SHP77 treated with DMSO at 0.1 percent for 48 hours (cell line): ENCODE measurements at regions not wholly inside any gene's neighbourhood (a gene's known extent, or its start where the extent isn't known, plus 50 kb on each side); places are given as distances from the start of the nearest gene placed in this dataset.

Source experiments
- DNase-seq: peaks from one replicate; lab custom pipeline; 2025; lab: John Stamatoyannopoulos, UW

DNA sequence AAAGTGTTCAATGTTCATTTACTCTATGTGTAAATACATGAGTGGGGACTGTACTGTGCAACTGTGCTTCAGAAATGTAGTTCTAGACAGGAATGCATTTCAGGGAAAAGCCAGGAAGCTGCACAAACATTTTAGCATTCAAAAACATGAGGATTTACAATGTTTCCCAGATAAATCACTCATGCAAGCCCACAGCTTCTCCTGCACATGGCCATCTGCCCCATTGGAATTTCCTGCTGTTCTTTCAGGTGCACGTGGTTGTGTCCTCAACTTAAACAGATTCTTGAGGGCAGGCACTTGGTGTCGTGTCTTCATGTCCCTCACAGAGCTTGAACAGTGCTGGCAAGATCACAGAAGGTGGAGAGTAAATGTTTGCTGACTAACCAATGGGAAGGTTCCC lies 101.5 kb downstream of the UNC5CL start:
- DNase-seq, result no peak

DNA sequence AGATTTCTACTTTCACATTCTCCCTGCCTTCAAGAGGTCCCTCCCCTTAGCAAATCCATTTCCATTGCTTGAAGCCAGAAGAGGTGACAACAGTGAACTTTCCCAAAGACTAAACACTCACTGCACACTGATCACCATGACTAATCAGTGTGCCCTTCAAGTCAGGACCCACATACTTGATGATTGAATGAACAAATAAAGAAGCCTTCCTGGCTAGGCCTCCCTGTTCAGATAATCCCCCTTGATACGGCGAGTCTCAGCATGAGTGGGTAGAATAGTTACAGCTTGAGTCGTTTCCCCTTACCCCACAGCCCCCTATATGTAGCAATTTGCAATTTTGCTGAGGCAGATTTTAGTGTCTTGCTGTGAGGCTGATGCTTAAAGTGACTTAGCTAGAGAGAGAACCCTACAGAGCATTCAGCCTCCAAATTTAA lies 102.2 kb downstream of the UNC5CL start:
- DNase-seq, result no peak

DNA sequence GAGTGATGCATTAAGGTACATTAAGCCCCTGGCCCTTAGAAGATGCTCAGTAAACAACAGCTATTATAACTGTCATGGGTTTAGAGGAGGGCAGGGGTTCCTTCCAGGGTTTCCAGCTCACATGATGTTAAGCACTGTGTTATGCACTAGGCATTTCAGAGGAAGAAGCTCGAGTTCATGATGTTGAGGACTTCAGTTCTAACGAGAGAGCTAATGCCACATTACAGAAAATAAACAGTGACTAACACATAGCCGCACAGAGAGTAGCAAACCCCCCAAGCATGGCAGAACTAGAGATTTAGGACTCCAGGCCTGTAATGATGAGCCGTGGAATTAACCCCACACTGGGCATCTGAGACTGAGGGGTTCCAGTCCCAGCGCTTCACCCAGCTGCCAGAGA lies 105.2 kb downstream of the UNC5CL start:
- no peak for DNase-seq

DNA sequence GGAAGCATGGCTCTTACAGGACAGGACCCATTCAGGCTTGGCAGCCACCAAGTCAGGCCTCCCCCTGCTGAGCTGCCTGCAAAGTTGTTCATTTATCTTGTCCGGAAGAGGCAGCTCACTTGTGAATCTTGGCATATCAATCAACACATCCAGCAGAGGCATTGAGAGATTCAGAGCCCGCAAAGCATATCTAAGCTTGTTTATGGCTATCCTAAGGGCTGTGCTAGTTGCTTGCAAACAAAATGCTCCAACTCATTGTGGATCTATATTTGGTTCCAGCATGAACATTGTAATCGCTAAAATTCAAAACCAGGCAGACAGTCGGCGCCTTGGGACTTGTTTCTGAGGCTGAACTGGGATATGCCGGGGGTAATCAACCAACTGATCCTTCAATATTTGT lies 106.1 kb downstream of the UNC5CL start:
- DNase-seq, result no peak

DNA sequence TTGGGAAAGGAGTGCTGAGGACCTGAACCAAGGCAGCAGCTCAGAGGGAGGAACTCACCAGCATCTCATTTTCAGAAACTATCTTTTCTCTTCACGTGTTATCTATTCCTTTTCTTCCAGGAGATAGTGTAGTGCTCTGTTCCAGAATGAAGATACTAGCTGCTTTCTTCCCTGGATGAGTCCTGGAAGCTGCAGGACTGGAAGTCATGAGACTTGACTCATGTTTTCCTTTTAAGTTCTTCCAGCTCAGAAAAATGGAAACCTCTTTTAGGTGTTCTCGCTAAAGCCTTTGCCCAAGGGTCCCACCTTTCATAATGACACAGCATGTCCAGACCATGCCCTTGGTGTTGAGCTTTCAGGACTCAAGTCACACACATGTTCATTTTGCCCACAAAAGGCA lies 106.7 kb downstream of the UNC5CL start:
- DNase-seq, result no peak

DNA sequence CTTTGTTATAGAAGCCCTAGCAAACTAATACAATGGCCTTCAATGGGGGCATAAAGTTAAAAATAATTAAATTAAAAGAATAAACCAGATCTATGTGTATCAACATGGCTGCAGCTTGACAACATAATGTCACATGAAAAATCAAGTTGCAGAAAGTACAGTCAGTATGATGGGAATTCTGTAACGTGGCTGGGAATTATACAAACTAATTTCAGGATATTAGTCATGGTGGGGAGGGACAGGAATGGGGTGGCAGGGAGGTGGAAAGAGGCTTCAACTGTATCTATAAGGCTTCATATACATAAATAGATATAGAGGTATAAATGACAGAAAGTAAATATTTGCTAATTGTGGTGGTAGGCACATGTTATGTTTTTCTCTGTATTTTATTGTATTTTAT lies 107.1 kb downstream of the UNC5CL start:
- no peak for DNase-seq

DNA sequence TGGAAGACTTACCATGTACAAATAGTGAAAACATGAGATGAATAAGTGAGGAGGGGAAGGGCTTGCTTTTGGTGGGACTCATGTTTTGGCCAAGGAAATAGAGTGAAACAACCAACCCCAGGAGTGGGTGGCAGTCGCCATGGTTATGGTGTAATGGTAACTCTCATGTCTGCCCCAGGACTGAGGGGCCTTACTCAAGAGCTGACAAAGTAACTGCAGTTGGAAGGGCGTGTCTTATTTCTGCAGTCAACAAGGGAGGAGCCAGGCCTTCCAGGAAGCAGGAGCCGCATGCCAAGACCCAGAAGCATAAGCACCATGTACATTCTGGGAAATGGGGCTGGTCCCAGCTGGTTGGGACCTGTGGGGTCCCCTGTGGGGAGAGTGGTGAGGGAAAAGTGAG lies 108.5 kb downstream of the UNC5CL start:
- no peak for DNase-seq

DNA sequence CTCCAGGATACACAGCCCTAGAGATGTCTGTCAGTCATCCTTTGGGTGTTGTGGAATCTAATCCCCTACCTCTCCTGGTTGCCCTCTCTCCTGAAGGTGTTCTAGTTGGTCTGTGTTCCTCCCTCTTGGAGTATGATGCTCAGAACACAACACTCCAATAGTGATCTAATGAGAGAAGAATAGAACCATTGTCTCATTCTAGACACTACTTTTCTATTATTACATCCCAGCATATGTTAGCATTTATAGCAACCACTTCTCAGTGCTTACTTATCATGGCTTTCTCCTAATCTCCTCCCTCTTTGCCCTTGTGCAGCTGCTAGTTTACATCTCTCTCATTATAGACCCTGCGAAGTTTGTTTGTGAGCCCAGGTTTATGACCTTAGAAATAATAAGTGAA lies 109.0 kb downstream of the UNC5CL start:
- DNase-seq, result no peak

DNA sequence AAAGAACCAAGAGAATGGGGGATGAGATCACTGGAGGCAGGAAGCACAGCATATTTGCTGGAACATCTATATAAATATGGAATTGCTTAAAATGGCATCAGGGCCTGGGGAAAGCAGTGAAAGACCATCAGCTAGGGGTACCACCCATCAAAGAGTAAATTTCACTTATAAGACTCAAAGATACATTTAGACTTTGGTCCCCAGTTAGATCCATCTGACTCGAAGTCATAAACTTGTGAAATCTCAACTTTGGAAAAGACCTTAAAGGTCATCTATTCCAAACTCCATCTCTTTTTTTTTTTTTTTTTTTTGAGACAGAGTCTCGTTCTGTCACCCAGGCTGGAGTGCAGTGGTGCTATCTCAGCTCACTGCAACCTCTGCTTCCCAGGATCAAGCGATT lies 109.8 kb downstream of the UNC5CL start:
- no peak for DNase-seq

DNA sequence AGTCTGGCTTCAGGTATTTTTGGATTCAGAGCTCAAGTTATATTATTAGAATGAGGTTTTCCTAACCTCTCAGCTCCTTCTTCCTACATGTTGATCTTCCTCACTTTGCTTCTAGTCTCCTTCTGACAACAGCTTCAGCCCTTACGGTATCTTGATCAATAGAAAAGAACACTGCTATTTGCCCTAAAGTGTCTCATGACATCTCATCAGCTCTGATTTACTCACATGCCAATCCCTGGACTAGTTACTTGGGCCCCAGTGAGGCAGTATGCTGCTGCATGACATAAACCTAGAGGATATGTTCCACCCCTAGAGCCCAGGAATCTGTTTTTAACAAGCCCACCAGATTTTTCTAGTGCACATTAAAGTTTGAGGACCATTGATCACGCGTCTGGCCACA lies 110.3 kb downstream of the UNC5CL start:
- DNase-seq, result no peak

DNA sequence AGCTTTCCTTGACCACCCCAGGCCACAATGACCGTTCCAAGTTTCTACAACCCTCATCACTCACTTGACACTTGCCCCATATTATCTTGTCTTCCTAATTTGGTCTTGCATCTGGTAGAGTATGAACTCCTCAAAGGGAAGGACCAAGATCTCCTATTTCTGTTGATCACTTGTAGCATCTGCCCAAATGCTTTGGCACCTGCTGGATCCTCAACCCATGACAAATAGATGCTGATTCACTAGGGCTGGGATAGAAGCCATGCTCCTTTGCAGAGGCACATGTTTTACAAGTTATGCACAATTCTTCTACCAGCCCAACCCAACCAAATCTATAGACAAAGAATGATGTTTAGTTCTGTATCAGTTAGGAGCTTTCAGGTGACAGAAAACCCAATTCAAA lies 110.7 kb downstream of the UNC5CL start:
- no peak for DNase-seq

DNA sequence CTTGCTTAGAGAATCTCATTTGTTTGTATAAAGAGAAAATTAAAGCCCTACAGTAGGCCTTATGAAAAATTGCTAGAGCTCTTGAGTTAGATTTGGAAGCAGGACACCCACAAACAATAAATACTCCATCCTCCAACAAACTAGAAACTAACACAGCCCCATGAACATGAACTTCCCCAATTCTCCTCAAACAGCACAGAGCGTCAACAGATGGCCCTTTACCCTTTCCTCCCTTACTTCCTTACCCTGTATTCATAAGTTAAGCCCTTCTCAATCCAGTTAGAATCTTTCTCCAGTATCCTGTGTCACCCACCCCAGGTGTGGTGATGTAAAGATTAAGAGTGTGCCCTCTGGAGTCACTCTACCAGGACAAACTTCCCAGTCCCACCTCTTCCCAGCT lies 113.7 kb downstream of the UNC5CL start:
- no peak for DNase-seq

DNA sequence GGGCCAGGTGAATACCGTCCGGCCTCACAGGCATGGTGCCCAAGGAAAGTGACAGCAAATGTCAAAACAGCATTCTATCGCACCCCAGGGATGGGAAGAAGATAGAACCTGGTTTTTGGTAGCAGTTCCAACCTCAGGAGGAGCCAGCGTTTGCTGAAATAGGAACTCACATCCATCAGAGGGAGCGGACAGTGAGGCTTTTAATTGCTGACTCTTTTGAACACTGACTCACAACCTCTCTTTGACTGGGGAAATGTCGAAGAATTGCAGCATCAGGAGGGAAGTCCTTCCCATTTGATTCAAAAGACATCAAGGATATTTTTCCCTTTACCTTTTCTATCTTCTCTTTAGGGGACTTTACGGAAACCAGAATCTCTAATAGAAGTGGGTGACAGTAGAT lies 114.2 kb downstream of the UNC5CL start:
- DNase-seq, result no peak

DNA sequence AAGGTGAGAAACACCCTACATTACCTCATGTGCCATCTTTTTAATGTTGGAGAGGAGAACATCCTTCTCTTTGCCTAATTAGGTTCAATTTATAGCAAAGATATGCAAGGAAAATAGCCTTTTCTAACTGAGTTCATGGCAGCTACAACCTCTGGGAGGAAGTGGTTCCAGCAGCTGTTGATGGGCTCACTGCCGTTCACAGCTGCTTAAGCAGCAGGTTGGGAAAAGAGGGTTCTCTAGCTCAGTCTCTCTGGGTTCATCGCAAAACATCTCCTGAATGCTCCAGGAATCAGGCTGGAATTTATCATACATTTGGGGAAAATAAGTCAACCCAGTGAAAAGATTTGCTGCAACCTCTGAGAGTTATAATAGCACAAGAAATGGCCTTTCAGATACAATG lies 115.1 kb downstream of the UNC5CL start:
- no peak for DNase-seq

DNA sequence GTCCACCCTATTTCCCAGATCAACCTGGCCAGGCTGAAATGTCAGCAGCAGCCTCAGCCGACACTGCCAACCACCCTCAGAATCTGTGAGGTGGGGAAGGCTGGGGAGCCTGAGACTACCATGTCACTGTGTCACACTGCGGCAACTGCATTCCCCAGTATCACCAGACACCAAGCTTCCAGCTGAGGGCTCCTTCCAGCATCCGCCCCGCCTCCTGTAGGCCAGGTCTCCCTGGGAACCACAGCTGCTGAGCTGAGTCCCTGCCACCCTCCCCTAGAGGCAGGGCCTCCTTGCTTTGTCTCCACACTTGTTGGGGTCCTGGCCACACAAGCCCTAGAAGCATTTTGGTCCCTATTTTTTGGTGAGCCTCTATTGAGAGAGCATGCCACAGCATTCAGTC lies 115.7 kb downstream of the UNC5CL start:
- no peak for DNase-seq

DNA sequence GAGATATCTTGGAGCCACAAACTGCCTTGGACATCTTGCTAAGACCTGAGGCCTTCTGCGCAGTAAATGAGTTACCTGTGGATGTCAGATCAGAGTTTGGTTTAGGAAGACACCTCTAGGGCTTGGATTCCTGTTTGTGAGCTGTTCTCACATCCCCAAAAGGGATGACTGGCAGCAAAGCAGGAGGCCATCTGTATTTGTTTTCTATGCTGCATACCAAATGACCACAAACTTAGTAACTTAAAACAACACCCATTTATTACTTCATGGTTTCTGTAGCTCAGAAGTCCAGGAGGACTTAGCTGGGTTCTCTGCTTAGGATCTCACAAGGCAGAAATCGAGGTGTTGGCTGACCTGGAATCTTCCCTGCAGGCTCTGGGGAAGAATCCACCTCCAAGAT lies 116.7 kb downstream of the UNC5CL start:
- no peak for DNase-seq

DNA sequence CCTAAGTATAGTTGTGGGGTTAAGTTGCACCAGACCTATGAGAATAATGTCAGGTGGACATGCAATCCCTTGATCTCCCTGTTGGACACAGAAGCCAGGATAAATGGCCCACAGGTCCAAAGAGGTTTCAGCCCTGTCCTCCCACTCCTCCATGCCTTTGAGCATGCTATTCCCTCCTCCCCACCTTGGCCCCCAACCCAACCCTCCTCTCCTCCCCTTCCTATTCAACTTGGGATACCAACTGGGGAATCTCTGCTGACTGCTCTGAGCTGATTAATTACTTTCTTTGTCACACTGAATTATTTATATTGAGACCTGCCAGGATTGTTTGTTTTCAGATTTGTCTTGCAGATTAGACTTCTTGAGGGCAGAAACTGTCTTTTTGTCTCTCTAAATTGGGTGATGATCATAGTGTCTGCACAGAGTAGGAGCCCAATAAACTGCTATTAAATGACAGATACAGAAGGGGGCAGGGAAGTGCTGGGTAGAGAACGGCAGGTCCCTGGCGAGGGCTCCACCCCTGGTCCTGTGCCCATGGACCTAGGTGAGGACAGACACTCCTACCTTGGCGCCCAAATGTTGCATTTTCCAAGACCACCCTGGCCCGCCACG lies 120.9 kb downstream of the UNC5CL start:
- DNase-seq, result no peak

DNA sequence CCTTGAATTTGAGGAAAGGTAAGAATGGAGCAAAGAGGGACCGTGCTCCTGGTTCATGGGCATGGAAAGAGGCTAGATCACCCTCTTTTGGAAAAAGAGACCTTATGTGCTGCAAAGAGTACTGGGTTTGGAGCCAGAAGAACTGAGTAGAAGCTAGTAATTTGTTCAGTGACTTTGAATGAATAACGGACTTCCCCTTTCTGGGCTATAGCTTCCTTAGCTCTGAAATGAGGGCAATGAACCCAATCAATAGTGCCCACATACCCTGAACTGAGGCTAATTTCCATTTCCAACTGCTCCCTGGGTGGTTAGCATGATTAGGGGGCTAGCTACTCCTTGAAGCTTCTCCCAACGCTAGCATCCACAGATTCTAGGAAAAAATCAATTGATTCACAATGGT lies 121.4 kb downstream of the UNC5CL start:
- DNase-seq, result no peak

DNA sequence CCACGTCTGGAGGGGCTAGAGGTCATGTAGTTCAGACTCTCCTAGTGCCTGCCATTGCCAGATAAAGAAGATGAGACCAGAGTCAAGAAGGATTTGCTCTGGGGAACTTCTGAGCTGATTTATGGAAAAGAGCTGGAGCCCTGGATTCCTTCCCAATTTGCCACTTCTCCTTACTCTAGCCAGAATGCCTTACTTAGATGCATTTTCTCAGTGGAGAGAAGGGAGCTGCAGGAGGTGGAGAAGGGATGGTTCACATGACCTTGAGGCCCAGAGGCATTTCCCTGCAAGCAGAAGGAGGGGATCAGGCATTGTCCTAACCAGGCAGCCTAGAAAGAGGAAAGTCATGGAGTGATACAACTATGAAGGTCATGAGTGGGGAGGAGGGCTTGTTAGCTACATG lies 122.2 kb downstream of the UNC5CL start:
- DNase-seq, result no peak

DNA sequence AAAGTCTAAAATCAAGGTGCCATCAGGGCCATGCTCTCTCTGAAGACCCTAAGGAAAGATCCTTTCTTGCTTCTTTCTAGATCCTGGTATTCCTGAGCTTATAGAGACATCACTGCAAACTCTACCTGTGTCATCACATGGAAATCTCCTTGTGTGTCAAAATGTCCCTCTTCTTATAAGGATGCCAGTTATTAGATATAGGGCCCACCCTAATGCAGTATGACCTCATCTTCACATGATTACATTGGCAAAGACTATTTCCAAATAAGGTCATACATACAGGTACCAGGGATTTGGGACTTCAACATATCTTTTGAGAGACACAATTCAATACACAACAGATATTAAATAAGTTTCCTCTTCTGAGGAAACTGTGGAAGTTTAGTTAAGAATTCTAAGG lies 123.9 kb downstream of the UNC5CL start:
- no peak for DNase-seq

DNA sequence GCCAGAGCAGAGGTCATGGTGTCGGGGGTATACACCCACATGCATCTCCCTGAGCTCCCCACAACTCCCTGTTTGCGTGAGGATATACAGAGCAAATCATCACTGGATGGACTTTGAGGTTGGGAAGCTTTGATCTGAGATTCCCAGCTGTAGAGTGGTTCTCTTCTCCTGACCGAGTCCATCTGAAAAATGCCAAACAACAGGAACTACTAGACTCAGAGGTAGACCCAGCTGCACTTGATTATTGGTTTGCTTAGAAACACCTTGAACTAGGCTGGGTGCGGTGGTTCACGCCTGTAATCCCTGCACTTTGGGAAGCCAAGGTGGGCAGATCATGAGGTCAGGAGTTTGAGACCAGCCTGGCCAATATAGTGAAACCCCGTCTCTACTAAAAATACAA lies 125.0 kb downstream of the UNC5CL start:
- no peak for DNase-seq

DNA sequence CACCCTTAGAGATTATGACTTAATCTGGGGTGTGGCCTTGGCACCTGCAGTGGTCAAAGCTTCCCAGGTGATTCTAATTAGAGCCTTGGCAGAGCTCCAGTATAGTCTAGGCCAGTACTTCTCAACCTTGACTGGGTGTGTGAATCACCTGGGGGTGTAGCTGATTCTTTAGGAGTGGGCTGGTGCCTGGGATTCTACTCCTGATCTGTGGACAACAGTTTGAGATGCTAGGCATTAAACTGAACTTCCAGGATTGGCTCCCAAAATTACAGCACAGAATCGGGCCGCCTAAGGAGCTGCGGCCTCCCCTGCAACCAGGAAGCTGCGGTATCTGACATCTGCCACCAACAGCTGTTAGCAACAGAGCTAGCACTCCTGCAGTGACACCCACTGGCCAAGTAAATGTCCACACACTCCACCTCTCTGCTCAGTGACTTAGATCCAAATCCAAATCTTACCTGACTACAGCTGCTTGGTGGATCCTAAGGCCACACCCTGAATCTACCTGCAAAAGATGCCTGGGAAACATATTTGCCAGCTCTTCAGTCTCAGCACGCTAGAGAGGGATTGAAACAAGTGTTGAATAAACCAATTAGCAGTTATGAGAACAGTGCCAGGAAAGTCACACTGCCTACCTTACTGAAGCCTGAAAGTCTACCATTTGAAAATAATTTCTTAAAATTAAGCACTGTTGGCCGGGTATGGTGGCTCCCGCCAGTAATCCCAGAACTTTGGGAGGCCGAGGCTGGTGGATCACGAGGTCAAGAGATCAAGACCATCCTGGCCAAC lies 126.7 kb downstream of the UNC5CL start:
- peak; percentile 49 for DNase-seq

DNA sequence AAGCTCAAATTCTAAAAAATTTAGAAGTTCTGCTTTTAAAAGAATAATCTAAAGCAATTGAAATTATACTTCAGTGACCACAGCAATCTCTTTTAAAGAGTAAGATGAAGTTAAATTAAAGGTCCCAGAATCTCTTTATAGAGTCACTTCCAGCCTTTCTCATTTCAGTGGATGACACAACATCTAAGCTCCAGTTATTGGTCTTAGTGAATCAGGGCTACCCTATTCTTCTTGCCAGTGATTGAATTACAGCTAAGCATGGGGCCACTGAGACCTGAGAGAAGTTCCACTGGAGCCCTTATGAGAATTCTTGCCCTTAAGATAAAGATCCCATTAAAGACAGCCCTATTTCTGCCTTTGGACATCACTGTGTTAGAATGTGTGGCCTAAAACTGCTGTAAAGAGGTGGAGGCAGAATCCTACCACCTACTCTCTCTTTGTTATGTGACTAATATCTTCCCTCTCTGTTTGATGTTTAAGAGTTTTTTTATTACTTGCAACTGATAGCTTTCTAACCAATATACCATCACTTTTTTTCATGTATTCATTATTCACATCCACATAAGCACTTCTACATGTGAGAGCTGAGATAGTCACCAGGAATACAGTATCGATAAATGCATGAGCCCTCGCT lies 128.6 kb downstream of the UNC5CL start:
- no peak for DNase-seq

DNA sequence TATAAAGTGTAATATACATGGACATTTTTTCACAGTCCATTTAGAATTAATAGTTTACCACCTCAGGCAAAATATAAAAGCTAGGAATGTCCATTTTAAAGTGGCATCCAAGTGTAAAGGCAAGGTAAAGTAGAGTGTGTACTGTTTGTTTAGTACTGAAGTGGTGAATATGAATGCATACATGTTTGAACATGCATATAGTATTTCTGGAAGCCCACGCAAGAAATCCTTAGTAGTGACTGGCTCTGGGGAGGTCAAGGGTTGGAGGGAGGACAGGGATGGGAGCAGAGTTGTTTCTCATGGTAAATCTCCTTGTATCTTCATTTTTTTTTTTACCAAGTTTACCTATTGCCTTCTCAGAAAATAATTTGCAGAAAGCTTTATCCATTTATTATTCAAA lies 129.2 kb downstream of the UNC5CL start:
- no peak for DNase-seq
